Stimulated activated CD8-positive, alpha-beta memory T cell treated with anti-CD3 and anti-CD28 coated beads, Interleukin-4, amount 100 ng/mL, for 4 hours (primary cell): ENCODE measurements at regions not wholly inside any gene's neighbourhood (a gene's known extent, or its start where the extent isn't known, plus 50 kb on each side); places are given as distances from the start of the nearest gene placed in this dataset.

ENCODE experiments used
- DNase-seq, 2 donors: peaks; one replicate each; pipeline ENCODE4 v3.0.0-alpha.2; 2020; ENCODE audit warnings: low read depth in 2 of 2, low spot score in 1 of 2

GRCh38 chr15:62539236-62539635 is 374.2 kb upstream of the C2CD4B start:
- DNase-seq, result no peak

- DNase-seq, result no peak
These were observed 376.2 kb upstream of the C2CD4B start for GRCh38 chr15:62541250-62541649.

DNA sequence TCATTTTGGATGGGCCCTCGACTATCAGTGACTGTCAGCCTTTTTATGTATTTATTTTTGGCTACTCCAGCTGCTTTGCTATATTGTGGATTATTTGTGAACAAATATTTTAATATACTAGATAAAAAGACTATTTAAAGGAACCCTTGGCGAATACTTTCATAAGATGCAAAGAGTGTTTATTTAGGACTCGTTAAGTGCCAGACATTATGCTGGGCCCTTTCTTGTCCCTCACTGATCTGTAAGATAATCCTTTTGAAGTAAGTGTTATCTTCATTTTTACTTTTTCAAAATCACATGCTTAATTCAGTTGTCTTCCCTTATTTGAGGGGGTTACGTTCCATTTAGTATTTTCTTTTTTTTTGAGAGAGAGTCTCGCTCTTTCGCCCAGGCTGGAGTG is 376.8 kb upstream of the C2CD4B start:
- DNase-seq, result no peak

DNA sequence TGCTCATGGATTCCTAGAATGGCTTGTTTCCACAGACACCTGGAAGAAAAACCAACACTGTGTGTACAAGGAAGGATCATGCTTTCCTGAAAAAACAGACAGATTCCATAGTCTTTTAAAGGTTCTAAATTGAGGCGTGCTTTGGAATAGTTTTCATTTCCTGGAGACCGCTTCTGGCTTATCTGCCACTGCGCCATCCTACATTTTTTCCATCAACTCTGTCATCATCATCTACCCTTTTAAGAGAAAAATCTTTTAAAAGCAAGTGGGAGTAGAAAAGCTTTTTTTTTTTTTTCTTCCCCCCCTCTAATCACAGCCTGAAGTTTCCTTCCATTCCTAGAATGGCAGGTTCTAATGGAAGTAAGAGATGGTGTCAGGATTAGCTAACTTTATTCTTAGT is 379.4 kb upstream of the C2CD4B start:
- no peak for DNase-seq

DNA sequence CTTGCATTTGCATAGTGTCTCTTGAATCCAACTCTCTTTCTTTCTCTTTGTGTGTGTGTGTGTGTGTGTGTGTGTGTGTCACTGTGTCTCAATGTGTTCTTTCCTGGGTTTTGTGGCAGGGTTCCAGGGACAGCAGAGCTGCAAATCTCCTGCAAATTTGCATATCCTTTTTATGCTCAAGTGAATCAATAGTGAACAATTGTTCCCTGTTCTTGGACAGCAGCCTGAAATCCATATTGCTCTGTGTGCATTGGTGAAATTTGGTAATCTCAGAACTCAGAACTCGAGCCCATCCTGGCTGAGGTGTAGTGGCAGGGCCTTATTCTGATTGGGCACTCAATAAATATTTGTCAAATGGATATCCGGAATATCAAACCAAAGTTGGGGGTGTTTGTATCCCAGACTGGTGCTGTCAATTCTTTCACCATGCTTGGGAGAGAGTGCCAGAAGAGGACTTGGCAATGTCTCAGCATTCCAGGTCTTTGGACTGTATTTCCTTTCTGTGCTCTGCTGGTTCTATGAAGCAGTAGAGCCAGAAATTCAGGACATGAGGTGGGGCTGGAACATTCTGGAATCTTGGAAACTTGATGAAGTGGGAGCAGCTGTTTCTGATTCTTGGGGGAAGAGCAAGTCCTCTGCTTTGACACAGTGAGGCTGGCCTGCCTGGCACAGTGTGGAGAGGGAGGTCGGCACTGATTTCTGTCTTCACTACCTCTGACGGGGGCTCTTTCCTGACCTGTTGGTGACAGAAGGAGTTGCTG is 380.6 kb upstream of the C2CD4B start:
- no peak for DNase-seq

GRCh38 chr15:62546628-62547027 is 381.5 kb upstream of the C2CD4B start:
- DNase-seq, result no peak

- DNase-seq, result no peak
These were observed 382.5 kb upstream of the C2CD4B start for GRCh38 chr15:62547584-62547983.

- no peak for DNase-seq
These were observed 384.4 kb upstream of the C2CD4B start for GRCh38 chr15:62549345-62549970.

DNA sequence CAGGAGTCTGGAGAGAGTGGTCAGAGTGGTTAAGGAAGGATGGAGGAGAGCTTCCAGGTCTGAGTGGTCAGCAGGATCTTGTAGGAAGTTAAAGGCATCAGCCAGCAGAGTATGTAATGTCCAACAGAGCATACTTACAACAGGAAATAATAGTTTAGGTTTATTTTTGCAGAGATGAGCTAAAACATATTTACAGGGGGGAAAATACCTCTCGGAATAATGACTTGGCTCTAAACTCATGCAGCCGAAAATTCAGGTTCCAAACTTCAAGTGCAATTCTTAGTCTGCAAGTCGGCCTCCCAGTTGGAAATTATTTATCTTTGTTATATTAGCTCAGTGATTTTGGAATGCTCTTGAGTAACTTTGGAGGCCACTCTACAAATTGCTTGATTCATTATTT is 385.0 kb upstream of the C2CD4B start:
- DNase-seq, result no peak

GRCh38 chr15:62552444-62552843 is 387.4 kb upstream of the C2CD4B start:
- no peak for DNase-seq

GRCh38 chr15:62553911-62554563 is 389.0 kb upstream of the C2CD4B start:
- DNase-seq, result no peak

DNA sequence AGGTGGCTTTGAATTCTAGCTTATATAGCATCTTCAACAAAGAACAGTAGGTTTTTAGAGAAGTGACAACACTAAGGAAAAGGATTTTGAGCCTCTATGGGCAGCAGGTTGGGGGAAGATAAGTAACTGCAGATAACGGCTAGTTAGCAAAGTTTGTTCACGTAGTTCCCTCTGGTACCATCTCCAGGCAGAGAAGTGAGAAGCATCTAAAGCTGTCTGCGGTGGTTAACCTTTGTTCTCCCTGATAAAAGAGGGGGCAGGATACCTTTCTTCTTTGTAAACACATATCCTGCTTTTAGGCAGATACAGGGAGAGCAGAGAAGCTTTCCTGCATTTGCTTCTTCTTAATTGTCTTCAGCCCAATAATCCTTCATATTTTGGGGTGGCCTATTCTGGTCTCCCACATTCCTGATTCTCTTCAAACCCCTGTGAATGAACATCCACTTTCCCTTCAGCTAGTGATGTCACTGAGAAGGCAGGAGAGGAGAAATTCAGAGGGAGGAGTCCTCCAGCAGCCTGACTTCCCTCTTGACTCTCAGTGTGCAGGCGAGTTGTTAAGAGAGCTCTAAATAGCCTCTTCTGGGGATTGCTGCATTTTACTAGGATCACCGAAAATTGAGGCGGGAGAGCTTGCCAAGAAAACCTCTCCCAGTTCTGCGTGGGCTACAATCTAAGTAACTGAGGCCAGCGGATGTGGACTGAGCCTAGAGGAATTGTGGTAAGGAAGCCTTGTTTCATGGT is 393.7 kb upstream of the C2CD4B start:
- no peak for DNase-seq

- no peak for DNase-seq
These were observed 394.3 kb upstream of the C2CD4B start for GRCh38 chr15:62559381-62559733.

GRCh38 chr15:62561059-62561519 is 396.0 kb upstream of the C2CD4B start:
- DNase-seq, result no peak

GRCh38 chr15:62561571-62561970 is 396.5 kb upstream of the C2CD4B start:
- no peak for DNase-seq

DNA sequence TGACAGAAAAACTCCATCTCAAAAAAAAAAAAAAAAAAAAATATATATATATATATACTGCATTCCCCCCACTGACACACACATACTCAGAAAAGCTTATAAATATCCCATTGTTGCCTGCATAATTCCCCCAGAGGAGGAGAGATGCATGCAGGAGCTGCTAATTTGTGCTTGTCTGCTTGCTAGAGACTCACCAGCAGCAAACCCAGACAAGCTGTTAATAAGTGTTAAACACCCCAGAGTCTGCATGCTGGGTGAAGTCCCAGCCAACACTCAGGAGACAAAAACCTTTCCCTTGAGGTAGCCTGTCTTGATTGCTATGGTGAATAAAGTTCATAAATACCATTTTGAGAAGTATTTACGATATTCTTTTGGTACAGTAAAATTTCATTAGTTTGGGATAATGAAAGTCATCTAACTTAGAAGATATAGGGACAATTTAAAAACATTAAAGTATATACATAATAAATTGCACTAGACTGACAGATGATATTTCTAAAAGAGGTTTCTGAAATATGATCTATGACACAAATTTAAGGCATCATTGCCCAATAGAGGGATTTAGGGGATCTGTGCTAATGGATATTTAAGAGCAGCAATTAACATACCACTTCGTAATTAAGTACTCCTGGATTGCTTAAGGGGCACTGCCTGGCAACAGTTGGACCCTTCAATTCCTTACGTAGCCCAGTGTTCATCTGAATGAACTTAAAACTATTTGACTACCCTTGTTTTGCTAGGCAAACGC is 400.0 kb upstream of the C2CD4B start:
- no peak for DNase-seq

DNA sequence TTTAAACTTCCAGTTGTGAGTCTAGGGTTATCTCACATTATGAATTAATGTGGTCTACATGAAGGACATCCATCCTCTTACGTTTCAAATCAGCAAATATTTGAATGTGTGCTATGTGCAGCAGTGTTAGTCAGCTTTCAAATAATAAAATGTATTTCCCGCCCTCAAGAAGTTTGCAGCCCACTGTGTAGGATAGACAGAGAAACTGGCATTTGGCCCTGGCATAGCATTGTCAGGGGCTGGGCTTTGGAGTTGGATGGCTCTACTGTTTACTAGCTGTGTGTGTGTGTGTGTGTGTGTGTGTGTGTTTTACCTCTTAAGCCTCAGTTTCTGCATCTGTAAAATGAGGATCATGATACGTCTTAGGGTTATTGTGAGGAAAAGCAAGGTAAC is 400.5 kb upstream of the C2CD4B start:
- no peak for DNase-seq

DNA sequence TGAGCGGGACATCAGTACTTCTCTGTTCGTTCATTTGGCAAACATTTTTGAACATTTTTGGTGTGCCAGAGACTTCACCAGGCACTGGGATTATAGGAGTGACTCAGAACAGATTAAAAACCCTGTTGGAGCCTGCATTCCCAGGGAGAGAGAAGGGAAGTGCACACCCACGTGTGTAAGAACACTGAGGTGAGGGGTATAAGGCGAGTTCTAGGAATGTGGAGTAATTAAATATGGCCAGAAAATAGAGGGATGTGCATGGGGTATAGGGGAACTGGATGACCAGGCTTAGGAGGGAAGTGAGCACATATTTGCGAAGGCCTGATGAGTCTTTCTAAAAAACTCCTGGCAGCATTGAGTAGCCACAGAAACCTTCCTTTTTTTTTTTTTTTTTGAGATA is 401.2 kb upstream of the C2CD4B start:
- no peak for DNase-seq

- no peak for DNase-seq
These were observed 402.4 kb upstream of the C2CD4B start for GRCh38 chr15:62567501-62567900.

GRCh38 chr15:62568004-62568403 is 402.9 kb upstream of the C2CD4B start:
- DNase-seq, result no peak

GRCh38 chr15:62568702-62569101 is 403.6 kb upstream of the C2CD4B start:
- DNase-seq, result no peak
